ENCODE measurements at regions not wholly inside any gene's neighbourhood (a gene's known extent, or its start where the extent isn't known, plus 50 kb on each side); places are given as distances from the start of the nearest gene placed in this dataset.
"Not testable (repeated sequence)": the region's sequence is repeated elsewhere in the genome, so short reads cannot be mapped to it uniquely, and the experiment has no call there.

DNA sequence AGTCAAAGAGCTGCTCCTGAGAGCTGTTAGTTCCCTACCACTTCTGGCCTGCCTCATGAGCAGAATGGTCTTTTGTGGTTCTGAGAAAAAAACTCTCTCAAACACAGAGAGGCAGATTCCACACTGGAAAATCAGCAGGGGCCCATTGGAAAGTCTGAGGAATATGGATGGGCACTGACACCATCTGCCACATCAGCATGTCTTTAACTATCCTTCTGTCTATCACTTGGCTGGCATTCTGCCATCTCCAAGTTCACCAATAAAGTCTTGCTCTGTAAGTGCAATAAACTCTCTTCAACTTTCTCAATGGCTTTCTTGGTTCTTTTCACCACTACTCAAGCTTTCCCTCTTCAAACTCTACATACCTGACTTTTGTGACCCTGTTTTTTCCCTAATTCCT, 101.3 kb upstream of the GALNT15 start:
- H3K4me3 ChIP-seq (IDR thresholded peaks at IDR 0.05; ENCODE audit: insufficient read depth, low read depth, low read length) = no peak overlapping the region
- H4K20me1 ChIP-seq (ENCODE audit: insufficient read depth) = no peaks in the 10 kb centered on the region
- H3K4me2 ChIP-seq = no peak overlapping the region
- H3K9ac ChIP-seq = no peak overlapping the region
- no peak overlapping the region for H3K27ac ChIP-seq
- H3K27me3 ChIP-seq (ENCODE audit: insufficient read depth, low read depth) = no peaks in the 10 kb centered on the region
- H3K4me1 ChIP-seq (ENCODE audit: low read depth, poor library complexity, severe bottlenecking) = no peaks in the 10 kb centered on the region
- no peaks in the 10 kb centered on the region for H3K79me2 ChIP-seq (ENCODE audit: insufficient read depth, low read depth)
- no peak for TF ChIP-seq CTCF (conservative IDR thresholded peaks at IDR 0.05; ENCODE audit: low read depth, low read length)
- no peak overlapping the region for H2AFZ ChIP-seq (ENCODE audit: low read depth)
- H3K36me3 ChIP-seq (ENCODE audit: insufficient read depth) = no peaks in the 10 kb centered on the region

GRCh38 chr3:16073990-16074671, 100.3 kb upstream of the GALNT15 start:
- not testable (repeated sequence) for H4K20me1 ChIP-seq (ENCODE audit: insufficient read depth); H2AFZ ChIP-seq (ENCODE audit: low read depth); H3K4me1 ChIP-seq (ENCODE audit: low read depth, poor library complexity, severe bottlenecking); H3K4me2 ChIP-seq; H3K36me3 ChIP-seq (ENCODE audit: insufficient read depth); H3K27me3 ChIP-seq (ENCODE audit: insufficient read depth, low read depth); H3K4me3 ChIP-seq (IDR thresholded peaks at IDR 0.05; ENCODE audit: insufficient read depth, low read depth, low read length); H3K9ac ChIP-seq; H3K79me2 ChIP-seq (ENCODE audit: insufficient read depth, low read depth); H3K27ac ChIP-seq

DNA sequence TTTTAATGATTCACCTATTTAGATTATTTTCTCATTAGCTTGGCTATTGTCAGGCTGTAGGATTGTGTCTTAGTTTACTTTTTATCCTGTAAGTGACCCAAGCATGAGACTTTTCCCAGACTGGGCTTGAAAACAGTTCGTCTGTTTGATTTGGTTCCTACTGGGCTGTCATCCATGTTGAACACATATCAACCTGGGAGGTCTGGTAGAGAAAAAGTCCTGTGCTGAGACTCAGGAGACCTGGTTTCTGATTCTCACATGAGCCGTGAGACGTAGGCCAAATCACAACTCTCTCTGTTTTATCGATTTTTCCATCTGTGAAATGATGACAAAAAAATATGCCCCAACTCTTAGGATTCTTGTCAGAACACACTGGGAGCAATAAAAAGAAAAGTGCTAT, 98.8 kb upstream of the GALNT15 start:
- H3K4me3 ChIP-seq (IDR thresholded peaks at IDR 0.05; ENCODE audit: insufficient read depth, low read depth, low read length) = no peak overlapping the region
- no peaks in the 10 kb centered on the region for H4K20me1 ChIP-seq (ENCODE audit: insufficient read depth)
- H3K79me2 ChIP-seq (ENCODE audit: insufficient read depth, low read depth) = no peaks in the 10 kb centered on the region
- no peak overlapping the region for H2AFZ ChIP-seq (ENCODE audit: low read depth)
- H3K4me1 ChIP-seq (ENCODE audit: low read depth, poor library complexity, severe bottlenecking) = no peaks in the 10 kb centered on the region
- H3K9ac ChIP-seq = no peak overlapping the region
- no peak for TF ChIP-seq CTCF (conservative IDR thresholded peaks at IDR 0.05; ENCODE audit: low read depth, low read length)
- no peaks in the 10 kb centered on the region for H3K36me3 ChIP-seq (ENCODE audit: insufficient read depth)
- no peak overlapping the region for H3K4me2 ChIP-seq
- no peaks in the 10 kb centered on the region for H3K27me3 ChIP-seq (ENCODE audit: insufficient read depth, low read depth)
- H3K27ac ChIP-seq = no peak overlapping the region

DNA sequence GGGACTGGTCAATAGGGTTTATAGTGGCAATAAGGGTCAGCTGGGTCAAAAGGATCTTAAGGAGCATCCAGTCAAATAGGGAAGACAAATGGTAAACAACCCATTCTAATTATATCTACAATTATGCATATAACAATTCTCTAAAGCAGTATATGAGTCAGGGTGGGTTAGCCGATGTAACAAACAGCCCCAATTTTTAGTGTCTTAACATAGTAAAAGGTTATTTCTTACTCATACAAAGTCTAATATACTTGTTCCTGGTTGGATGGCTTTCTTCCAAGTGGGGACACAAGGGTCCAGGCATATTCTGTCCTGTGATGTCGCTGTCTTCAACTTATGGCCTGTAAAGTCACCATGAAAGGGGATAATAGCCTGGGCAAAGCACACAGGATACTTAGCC, 97.9 kb upstream of the GALNT15 start:
- Histone ChIP-seq H3K9ac (no peak overlapping the region), H3K27me3 (ENCODE audit: insufficient read depth, low read depth) (no peaks in the 10 kb centered on the region), H4K20me1 (ENCODE audit: insufficient read depth) (no peaks in the 10 kb centered on the region), H3K79me2 (ENCODE audit: insufficient read depth, low read depth) (no peaks in the 10 kb centered on the region), H2AFZ (ENCODE audit: low read depth) (no peak overlapping the region), H3K27ac (no peak overlapping the region), H3K4me1 (ENCODE audit: low read depth, poor library complexity, severe bottlenecking) (no peaks in the 10 kb centered on the region), H3K4me2 (no peak overlapping the region), H3K36me3 (ENCODE audit: insufficient read depth) (no peaks in the 10 kb centered on the region), H3K4me3 (IDR thresholded peaks at IDR 0.05; ENCODE audit: insufficient read depth, low read depth, low read length) (no peak overlapping the region)
- no peak for TF ChIP-seq CTCF (conservative IDR thresholded peaks at IDR 0.05; ENCODE audit: low read depth, low read length)

- H3K9ac ChIP-seq; H3K4me2 ChIP-seq; H4K20me1 ChIP-seq (ENCODE audit: insufficient read depth); H3K27ac ChIP-seq; H3K27me3 ChIP-seq (ENCODE audit: insufficient read depth, low read depth); H3K4me1 ChIP-seq (ENCODE audit: low read depth, poor library complexity, severe bottlenecking); H3K79me2 ChIP-seq (ENCODE audit: insufficient read depth, low read depth); H3K36me3 ChIP-seq (ENCODE audit: insufficient read depth); H3K4me3 ChIP-seq (IDR thresholded peaks at IDR 0.05; ENCODE audit: insufficient read depth, low read depth, low read length); H2AFZ ChIP-seq (ENCODE audit: low read depth): not testable (repeated sequence)
Measured at GRCh38 chr3:16077146-16077545, 97.3 kb upstream of the GALNT15 start.

DNA sequence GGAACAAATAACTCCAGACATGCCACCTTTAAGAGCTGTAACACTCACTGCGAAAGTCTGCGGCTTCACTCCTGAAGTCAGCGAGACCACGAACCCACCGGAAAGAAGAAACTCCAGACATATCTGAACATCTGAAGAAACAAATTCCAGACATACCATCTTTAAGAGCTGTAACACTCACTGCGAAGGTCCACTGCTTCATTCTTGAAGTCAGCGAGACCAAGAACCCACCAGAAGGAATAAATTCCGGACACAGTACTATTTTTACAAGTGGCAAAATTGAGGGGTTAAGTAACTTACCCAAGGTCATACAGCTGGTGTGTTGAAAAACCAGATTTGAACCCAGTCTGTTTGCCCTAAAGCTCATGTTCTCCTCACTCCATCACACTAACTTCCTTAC, 96.8 kb upstream of the GALNT15 start:
- H3K79me2 ChIP-seq (ENCODE audit: insufficient read depth, low read depth); H2AFZ ChIP-seq (ENCODE audit: low read depth); H3K27ac ChIP-seq; H3K27me3 ChIP-seq (ENCODE audit: insufficient read depth, low read depth); H3K4me1 ChIP-seq (ENCODE audit: low read depth, poor library complexity, severe bottlenecking); H4K20me1 ChIP-seq (ENCODE audit: insufficient read depth); H3K4me3 ChIP-seq (IDR thresholded peaks at IDR 0.05; ENCODE audit: insufficient read depth, low read depth, low read length); H3K36me3 ChIP-seq (ENCODE audit: insufficient read depth); H3K9ac ChIP-seq; H3K4me2 ChIP-seq: not testable (repeated sequence)
